K562 (cell line): ENCODE measurements at regions not wholly inside any gene's neighbourhood (a gene's known extent, or its start where the extent isn't known, plus 50 kb on each side); places are given as distances from the start of the nearest gene placed in this dataset.
A peak's percentile ranks its signal among the peaks of the same experiment; 100 is the strongest.

Experiments
- CTBP1 ChIP-seq: fragments of 450-650 bp; IDR thresholded peaks from 2 replicates; pipeline ENCODE4 v1.6.1; 2016; ENCODE audit warnings: borderline replicate concordance
- HOMEZ ChIP-seq: fragments of 250-450 bp; sonication (Bioruptor Pico); IDR thresholded peaks from 2 replicates; pipeline ENCODE4 v1.4.0; 2020; ENCODE audit warnings: mild to moderate bottlenecking, moderate library complexity
- PML ChIP-seq: IDR thresholded peaks from 2 replicates; pipeline ENCODE4 v1.6.1; 2012; ENCODE audit warnings: low read length, inconsistent platforms
- RERE ChIP-seq: sonication (generic); formaldehyde crosslinking; IDR thresholded peaks from 2 replicates; pipeline ENCODE4 v1.8.0; 2023; ENCODE audit warnings: missing genetic modification reagents, mild to moderate bottlenecking, borderline replicate concordance
- TF ChIP-seq, protein P1 (sequence below), 2 experiments: IDR thresholded peaks; 2 replicates each; pipeline ENCODE4 v1.6.1; 2011; ENCODE audit warnings: borderline replicate concordance in 1 of 2, control low read depth in 1 of 2, low read depth in 1 of 2, low read length in 1 of 2, mild to moderate bottlenecking in 1 of 2, mixed read lengths in 1 of 2, moderate library complexity in 1 of 2; ENCODE audit not compliant: insufficient read depth in 1 of 2, insufficient read length in 1 of 2, poor library complexity in 1 of 2, severe bottlenecking in 1 of 2; ENCODE audit errors: extremely low read depth in 1 of 2
- TF ChIP-seq, protein P2 (sequence below): sonication (generic); formaldehyde crosslinking; IDR thresholded peaks from 2 replicates; pipeline ENCODE4 v1.8.1; 2022; ENCODE audit warnings: missing genetic modification reagents
- TF ChIP-seq, protein P3 (sequence below): sonication (generic); formaldehyde crosslinking; IDR thresholded peaks from 2 replicates; pipeline ENCODE4 v1.8.0; 2023; ENCODE audit warnings: mild to moderate bottlenecking, missing genetic modification reagents

GRCh38 chr1:228647523-228648444 is 87.5 kb upstream of the RHOU start (continued):
- TF ChIP-seq, protein P1, sequence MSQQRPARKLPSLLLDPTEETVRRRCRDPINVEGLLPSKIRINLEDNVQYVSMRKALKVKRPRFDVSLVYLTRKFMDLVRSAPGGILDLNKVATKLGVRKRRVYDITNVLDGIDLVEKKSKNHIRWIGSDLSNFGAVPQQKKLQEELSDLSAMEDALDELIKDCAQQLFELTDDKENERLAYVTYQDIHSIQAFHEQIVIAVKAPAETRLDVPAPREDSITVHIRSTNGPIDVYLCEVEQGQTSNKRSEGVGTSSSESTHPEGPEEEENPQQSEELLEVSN (IDR thresholded peaks at IDR 0.05; ENCODE audit: borderline replicate concordance in 1 of 2, extremely low read depth in 1 of 2, insufficient read depth in 1 of 2, insufficient read length in 1 of 2, low read depth in 1 of 2, low read length in 1 of 2, poor library complexity in 1 of 2, severe bottlenecking in 1 of 2): peak in 1 of 2 experiments; percentile 0
- TF ChIP-seq, protein P2, sequence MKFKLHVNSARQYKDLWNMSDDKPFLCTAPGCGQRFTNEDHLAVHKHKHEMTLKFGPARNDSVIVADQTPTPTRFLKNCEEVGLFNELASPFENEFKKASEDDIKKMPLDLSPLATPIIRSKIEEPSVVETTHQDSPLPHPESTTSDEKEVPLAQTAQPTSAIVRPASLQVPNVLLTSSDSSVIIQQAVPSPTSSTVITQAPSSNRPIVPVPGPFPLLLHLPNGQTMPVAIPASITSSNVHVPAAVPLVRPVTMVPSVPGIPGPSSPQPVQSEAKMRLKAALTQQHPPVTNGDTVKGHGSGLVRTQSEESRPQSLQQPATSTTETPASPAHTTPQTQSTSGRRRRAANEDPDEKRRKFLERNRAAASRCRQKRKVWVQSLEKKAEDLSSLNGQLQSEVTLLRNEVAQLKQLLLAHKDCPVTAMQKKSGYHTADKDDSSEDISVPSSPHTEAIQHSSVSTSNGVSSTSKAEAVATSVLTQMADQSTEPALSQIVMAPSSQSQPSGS (CRISPR knock-in tag): no peak
- no peak for TF ChIP-seq RERE (CRISPR knock-in tag)
- TF ChIP-seq HOMEZ: 0 out of 2 replicates have a peak, but pooled peaks have one; percentile 41
- no peak for TF ChIP-seq PML
- TF ChIP-seq, protein P3, sequence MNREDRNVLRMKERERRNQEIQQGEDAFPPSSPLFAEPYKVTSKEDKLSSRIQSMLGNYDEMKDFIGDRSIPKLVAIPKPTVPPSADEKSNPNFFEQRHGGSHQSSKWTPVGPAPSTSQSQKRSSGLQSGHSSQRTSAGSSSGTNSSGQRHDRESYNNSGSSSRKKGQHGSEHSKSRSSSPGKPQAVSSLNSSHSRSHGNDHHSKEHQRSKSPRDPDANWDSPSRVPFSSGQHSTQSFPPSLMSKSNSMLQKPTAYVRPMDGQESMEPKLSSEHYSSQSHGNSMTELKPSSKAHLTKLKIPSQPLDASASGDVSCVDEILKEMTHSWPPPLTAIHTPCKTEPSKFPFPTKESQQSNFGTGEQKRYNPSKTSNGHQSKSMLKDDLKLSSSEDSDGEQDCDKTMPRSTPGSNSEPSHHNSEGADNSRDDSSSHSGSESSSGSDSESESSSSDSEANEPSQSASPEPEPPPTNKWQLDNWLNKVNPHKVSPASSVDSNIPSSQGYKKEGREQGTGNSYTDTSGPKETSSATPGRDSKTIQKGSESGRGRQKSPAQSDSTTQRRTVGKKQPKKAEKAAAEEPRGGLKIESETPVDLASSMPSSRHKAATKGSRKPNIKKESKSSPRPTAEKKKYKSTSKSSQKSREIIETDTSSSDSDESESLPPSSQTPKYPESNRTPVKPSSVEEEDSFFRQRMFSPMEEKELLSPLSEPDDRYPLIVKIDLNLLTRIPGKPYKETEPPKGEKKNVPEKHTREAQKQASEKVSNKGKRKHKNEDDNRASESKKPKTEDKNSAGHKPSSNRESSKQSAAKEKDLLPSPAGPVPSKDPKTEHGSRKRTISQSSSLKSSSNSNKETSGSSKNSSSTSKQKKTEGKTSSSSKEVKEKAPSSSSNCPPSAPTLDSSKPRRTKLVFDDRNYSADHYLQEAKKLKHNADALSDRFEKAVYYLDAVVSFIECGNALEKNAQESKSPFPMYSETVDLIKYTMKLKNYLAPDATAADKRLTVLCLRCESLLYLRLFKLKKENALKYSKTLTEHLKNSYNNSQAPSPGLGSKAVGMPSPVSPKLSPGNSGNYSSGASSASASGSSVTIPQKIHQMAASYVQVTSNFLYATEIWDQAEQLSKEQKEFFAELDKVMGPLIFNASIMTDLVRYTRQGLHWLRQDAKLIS (CRISPR knock-in tag): 0 out of 2 replicates have a peak, but pooled peaks have one; percentile 50
- TF ChIP-seq CTBP1: peak; percentile 47; the same call in 1 of the 2 replicates
- TF ChIP-seq, all 486 proteins: peak for 15
